HUES64 (cell line): ENCODE measurements at regions not wholly inside any gene's neighbourhood (a gene's known extent, or its start where the extent isn't known, plus 50 kb on each side); places are given as distances from the start of the nearest gene placed in this dataset.

ENCODE experiments used
- H3K27ac ChIP-seq: 2 replicates; pipeline ENCODE4 v1.7.0; 2013; ENCODE audit warnings: low read depth, low read length, inconsistent platforms
- H3K27me3 ChIP-seq: 2 replicates; pipeline ENCODE4 v1.6.1; 2013; ENCODE audit warnings: mild to moderate bottlenecking, low read length; ENCODE audit not compliant: insufficient read depth
- H3K36me3 ChIP-seq: 2 replicates; pipeline ENCODE4 v1.6.1; 2013; ENCODE audit warnings: mild to moderate bottlenecking, low read length; ENCODE audit not compliant: insufficient read depth
- H3K4me1 ChIP-seq: 2 replicates; pipeline ENCODE4 v1.6.1; 2013; ENCODE audit warnings: mild to moderate bottlenecking, low read length, moderate library complexity; ENCODE audit not compliant: insufficient read depth
- H3K4me3 ChIP-seq: 2 replicates; pipeline ENCODE4 v1.5.1; 2013; ENCODE audit warnings: mild to moderate bottlenecking, low read length, moderate library complexity
- H3K9ac ChIP-seq: 2 replicates; pipeline ENCODE4 v1.6.1; 2013; ENCODE audit warnings: mild to moderate bottlenecking, low read depth, low read length
- H3K9me3 ChIP-seq: 2 replicates; pipeline ENCODE4 v1.6.1; 2013; ENCODE audit warnings: low read depth, low read length; ENCODE audit not compliant: insufficient read depth
- WGBS: fragments of 150-250, 120-280 bp; methylation state at CpG from one replicate; pipeline ENCODE4 v1.1.7; 2013; ENCODE audit warnings: missing lambda C conversion rate; 5-methylcytosine and 5-hydroxymethylcytosine counted together

DNA sequence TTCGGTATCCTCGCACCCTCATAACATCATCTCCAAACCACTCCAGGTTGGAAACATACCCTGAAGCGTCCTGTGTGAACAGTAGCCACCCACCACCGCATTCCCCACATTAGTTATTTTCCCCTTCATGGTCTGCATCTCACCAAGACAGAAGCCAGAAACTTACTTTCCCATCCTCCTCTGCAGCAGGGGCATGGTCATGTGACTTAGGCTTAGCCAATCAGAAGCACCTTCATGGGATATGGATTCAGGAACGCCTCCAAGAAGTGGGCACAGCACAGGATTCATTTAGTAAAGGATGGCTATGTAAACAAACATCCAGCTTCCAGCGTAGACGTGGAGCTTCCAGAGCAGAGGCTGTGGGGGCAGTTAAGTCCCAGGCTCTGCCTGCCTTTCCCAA lies 130.3 kb downstream of the AXIN2 start:
- 91% methylated on average over 7 of the region's 7 CpGs for WGBS

DNA sequence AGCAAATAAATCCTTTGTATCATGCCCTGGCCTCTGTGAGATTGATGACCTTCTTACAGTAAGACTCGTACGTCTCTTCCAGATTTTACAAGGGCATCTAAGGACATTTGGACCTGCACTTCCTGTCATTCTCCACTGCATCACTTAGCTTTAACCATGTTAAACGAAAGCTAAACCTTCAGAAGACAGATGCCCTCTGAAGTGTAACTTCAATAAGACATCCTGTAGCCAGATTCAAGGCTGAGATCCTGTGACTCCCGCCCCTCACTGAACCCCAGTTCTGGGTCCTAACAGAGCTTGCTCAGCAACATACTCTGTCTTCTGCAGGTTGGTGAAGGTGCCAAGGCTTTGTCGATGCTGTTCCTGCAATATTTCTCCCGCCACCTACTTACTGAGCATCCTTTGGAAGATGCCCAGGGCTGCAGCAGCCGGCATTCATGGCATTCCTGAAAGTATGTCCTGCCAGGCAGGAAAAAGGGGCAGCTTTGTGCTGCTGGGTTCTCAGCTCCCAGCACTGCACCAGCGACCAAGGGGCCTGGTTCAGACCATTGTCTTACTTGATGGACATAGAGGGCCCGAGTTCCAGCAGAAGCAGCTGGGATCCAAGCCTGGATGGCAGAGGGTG lies 131.1 kb downstream of the AXIN2 start:
- no peaks in the 10 kb centered on the region for H3K27me3 ChIP-seq
- no peaks in the 10 kb centered on the region for H3K4me1 ChIP-seq
- 89% methylated on average over 9 of the region's 9 CpGs for WGBS
- no peak overlapping the region for H3K9ac ChIP-seq
- 0 out of 2 replicates have a peak, but pooled peaks cover 4% of the 10 kb centered on the region for H3K9me3 ChIP-seq
- H3K4me3 ChIP-seq: no peak overlapping the region
- no peak overlapping the region for H3K27ac ChIP-seq
- H3K36me3 ChIP-seq: no peaks in the 10 kb centered on the region

More for the DNA sequence above, 130.3 kb downstream of the AXIN2 start:
- Histone ChIP-seq H3K27ac (no peak overlapping the region), H3K27me3 (no peaks in the 10 kb centered on the region), H3K9ac (no peak overlapping the region), H3K9me3 (0 out of 2 replicates have a peak, but pooled peaks cover 4% of the 10 kb centered on the region), H3K4me1 (no peaks in the 10 kb centered on the region), H3K36me3 (no peaks in the 10 kb centered on the region), H3K4me3 (no peak overlapping the region)

DNA sequence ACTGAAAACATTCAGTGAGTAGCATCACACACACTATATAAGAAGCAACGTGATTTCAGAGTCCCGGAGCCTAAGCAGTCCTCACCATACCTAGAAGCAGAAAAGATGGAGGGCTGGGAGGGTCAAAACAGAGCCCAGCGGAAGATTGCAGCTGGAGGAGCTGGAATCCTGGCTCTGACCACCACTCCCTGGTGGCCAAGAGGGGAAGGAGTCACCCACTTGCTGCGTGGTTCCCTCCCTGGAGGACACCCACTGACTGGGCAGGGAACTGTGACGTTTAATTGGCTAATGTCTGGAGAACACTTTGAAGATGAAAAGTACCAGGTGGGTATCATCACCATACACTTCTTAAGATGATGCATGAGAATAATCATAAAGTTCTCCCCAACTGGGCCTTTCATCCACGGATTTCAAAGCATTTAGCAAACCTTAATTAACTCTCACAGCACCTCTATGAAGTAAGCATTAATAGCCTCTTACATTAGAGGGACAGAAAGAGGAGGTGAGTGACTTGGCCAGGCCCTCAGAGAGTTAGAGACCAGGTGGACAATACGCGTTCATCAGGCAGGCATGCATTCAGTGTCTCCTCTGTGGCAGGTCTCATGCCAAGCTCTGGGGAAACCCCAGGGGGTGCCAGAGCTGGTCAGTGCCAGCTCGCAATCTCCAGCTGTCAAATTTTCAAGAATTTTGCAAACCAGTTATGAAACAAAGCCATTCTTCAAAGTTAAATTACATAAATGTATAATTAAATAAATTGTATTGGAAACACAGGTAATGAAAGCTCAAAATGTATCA lies 137.9 kb downstream of the AXIN2 start:
- Histone ChIP-seq H3K4me1 (no peaks in the 10 kb centered on the region), H3K9ac (no peak overlapping the region), H3K36me3 (no peaks in the 10 kb centered on the region), H3K27me3 (no peaks in the 10 kb centered on the region), H3K9me3 (peaks cover 5% of the 10 kb centered on the region), H3K27ac (no peak overlapping the region), H3K4me3 (no peak overlapping the region)
- 80% methylated on average over 9 of the region's 9 CpGs for WGBS

DNA sequence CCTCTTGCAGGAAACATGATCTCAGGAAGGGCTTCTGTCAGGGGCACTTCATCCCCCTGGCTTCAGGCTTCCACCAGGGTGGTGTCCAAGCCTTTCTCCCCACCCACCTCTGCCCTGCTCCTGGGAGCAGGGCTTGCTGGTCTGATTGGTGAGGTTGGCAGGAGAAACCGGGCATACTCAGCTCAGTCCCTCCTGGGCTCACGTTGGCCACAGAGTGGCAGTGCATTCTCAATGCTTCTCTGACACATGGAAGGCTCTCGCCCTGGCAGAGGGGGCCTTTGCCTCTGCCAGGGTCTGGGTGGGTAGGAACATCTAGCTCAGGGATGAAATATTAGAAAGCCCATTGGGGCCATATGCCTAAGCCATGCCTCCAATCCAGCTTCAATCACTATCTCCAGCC lies 142.8 kb downstream of the AXIN2 start:
- H3K36me3 ChIP-seq: no peaks in the 10 kb centered on the region
- no peak overlapping the region for H3K4me3 ChIP-seq
- H3K27ac ChIP-seq: no peak overlapping the region
- H3K9ac ChIP-seq: no peak overlapping the region
- no peaks in the 10 kb centered on the region for H3K4me1 ChIP-seq
- WGBS: 77% methylated on average over 3 of the region's 3 CpGs
- no peaks in the 10 kb centered on the region for H3K27me3 ChIP-seq
- H3K9me3 ChIP-seq: peaks cover 5% of the 10 kb centered on the region

DNA sequence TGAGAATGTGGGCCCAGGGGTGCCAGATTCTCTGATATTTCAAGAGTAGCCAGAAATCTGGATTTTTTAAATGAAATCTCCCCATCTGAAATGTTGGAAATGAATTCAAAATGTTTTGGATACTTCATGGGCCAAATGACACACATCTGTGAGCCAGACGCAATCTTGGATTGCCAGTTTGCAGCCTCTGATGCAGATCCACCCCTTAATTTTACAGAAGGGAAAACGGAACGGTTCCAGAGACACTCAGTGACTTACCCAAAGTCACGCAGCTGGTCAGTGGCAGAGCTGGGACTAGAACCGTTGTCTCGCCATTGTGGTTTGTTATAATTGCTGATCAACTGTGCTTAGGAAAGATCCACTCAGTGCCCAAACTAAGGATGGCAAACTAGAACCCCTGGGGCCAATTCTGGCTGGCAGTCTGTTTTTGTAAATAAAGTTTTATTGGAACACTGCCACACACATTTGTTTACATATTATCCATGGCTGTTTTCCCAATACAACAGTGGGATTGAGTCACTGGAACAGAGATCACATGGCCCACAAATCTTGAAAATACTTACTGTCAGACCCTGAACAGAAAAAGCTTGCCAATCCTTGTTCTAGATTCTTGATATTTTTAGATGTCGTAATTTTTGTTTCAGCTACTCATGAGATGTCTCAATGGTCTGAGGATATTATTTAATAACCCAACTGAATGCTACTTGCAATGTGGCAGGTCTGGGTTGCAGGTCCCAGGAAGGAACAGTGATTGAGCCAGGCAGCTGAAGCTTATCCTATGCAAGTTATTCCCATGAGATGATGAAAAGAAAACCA lies 143.8 kb downstream of the AXIN2 start:
- Histone ChIP-seq H3K9me3 (peaks cover 5% of the 10 kb centered on the region), H3K36me3 (no peaks in the 10 kb centered on the region), H3K27me3 (no peaks in the 10 kb centered on the region), H3K9ac (no peak overlapping the region), H3K4me1 (no peaks in the 10 kb centered on the region), H3K27ac (no peak overlapping the region), H3K4me3 (no peak overlapping the region)
- WGBS: 96% methylated on average over 7 of the region's 7 CpGs

DNA sequence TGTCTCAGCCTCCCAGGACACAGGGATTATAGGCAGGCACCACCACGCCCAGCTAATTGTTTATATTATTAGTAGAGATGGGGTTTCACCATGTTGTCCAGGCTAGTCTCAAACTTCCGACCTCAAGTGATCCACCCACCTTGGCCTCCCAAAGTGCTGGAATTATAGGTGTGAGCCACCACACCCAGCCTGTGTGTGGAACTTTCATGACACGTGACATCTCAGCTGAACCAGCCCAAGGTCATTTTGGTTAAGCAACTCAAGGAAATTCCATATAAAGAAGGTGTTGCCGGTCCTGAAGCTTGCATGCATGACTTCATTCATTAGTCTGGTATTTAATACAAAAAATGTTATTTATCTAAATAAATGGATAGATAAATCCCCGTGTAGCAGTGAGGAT lies 145.5 kb downstream of the AXIN2 start:
- Histone ChIP-seq H3K27ac (no peak overlapping the region), H3K27me3 (no peaks in the 10 kb centered on the region), H3K4me1 (no peaks in the 10 kb centered on the region), H3K9me3 (peaks cover 4% of the 10 kb centered on the region; the same call in 1 of the 2 replicates), H3K4me3 (no peak overlapping the region), H3K9ac (no peak overlapping the region), H3K36me3 (no peaks in the 10 kb centered on the region)
- WGBS: 97% methylated on average over 5 of the region's 5 CpGs

DNA sequence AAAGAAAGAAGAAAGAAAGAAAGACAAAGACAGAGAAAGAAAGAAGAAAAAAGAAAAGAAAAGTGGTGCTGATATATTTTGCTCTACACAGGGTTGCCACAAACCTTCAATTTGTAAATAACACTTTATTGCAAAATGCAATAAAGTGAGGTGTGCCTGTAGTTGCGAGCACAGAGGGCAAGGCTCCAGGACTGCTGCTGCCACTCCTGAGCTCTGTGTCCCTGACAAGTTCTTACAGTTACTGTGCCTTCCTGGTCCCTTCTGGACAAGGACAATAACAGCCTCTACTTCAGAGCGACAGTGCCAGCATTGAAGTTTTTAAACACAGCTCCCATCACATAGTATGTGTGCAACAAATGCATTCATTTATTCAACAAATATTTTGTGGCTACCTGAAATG lies 148.1 kb downstream of the AXIN2 start:
- Histone ChIP-seq H3K9ac (no peak overlapping the region), H3K4me1 (no peaks in the 10 kb centered on the region), H3K27ac (no peak overlapping the region), H3K9me3 (0 out of 2 replicates have a peak, but pooled peaks cover 2% of the 10 kb centered on the region), H3K36me3 (no peaks in the 10 kb centered on the region), H3K27me3 (no peaks in the 10 kb centered on the region), H3K4me3 (no peak overlapping the region)
- WGBS: 94% methylated on average over 2 of the region's 2 CpGs

DNA sequence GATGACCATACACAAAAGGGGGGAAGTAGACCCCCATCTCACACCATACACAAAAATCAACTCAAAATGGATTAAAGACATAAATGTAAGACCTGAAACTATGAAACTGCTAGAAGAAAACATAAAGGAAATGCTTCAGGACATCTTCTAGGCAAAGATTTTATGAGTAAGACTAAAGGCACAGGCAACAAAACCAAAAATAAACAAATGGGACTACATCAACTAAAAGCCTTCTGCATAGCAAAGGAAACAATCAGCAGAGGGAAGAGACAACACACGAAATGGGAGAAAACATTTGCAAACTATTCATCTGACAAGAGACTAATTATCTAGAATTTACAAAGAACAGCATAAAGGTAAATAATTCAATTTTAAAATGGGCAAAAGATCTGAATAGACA lies 152.1 kb downstream of the AXIN2 start:
- Histone ChIP-seq H3K36me3 (no peaks in the 10 kb centered on the region), H3K4me1 (no peaks in the 10 kb centered on the region), H3K27me3 (no peaks in the 10 kb centered on the region), H3K9me3 (0 out of 2 replicates have a peak, but pooled peaks cover 2% of the 10 kb centered on the region), H3K4me3 (no peak overlapping the region), H3K9ac (no peak overlapping the region), H3K27ac (no peak overlapping the region)
- 25% methylated on average over 1 of the region's 1 CpG for WGBS

DNA sequence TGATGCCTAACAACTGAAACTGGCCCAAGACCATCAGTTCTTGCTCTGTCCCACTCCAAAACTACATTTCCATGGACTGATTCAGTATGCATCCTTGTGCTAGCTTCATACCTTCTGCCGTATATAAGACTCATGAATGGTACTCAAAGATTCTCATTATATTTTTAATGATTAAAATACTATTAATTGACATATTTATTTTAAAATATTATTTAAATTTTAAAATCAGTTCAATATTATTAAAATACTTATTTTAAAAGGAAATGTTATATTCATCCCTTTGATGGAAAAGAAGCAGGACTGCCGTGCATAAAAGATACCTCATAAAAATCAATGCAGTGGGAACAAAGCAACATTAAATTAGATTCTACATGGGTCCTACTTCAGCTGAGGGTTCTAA lies 153.4 kb downstream of the AXIN2 start:
- no peaks in the 10 kb centered on the region for H3K4me1 ChIP-seq
- 92% methylated on average over 2 of the region's 2 CpGs for whole genome bisulfite sequencing
- H3K36me3 ChIP-seq: no peaks in the 10 kb centered on the region
- no peak overlapping the region for H3K9ac ChIP-seq
- no peak overlapping the region for H3K4me3 ChIP-seq
- no peaks in the 10 kb centered on the region for H3K27me3 ChIP-seq
- H3K9me3 ChIP-seq: 0 out of 2 replicates have a peak, but pooled peaks cover 2% of the 10 kb centered on the region
- no peak overlapping the region for H3K27ac ChIP-seq

DNA sequence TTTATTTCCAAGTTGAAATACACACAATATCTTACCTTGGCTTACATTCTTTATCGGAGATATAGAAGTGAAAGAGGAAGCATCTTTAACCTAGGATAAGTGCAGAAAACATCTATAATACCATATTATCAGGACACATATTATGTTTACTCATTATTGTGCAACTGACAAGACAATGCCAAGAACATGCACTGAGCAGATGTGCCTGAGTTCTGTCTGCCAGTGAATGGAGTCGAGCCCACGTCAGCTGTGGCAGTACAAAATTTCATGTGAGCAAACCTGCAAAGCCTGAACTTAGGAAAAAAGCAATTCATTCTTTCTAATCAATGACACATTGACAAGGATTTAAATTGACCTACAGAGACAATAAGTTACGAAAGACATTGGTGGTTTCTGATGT lies 154.4 kb downstream of the AXIN2 start:
- 98% methylated on average over 4 of the region's 4 CpGs for WGBS
- Histone ChIP-seq H3K4me1 (no peaks in the 10 kb centered on the region), H3K27ac (no peak overlapping the region), H3K27me3 (no peaks in the 10 kb centered on the region), H3K9me3 (0 out of 2 replicates have a peak, but pooled peaks cover 2% of the 10 kb centered on the region), H3K36me3 (no peaks in the 10 kb centered on the region), H3K9ac (no peak overlapping the region), H3K4me3 (no peak overlapping the region)

DNA sequence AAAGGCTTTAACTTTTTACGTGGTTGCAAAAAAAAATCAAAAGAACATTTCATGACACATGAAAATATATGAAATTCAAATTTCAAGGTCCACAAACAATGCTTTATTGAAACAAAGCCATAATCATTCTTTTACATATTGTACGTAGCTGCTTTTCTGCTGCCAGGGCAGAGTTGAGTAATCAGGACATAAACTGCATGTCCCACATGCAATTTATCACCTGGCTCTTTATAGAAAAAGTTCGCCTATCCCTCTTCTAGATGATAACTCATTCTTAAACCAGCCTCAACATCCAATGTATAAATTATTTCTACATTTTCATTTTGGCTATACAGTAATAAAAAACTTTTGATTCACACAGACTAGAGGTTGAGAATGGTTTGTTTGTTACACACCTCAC lies 154.9 kb downstream of the AXIN2 start:
- Histone ChIP-seq H3K9ac (no peak overlapping the region), H3K36me3 (no peaks in the 10 kb centered on the region), H3K4me1 (no peaks in the 10 kb centered on the region), H3K27ac (no peak overlapping the region), H3K9me3 (0 out of 2 replicates have a peak, but pooled peaks cover 2% of the 10 kb centered on the region), H3K4me3 (no peak overlapping the region), H3K27me3 (no peaks in the 10 kb centered on the region)
- WGBS: 76% methylated on average over 3 of the region's 3 CpGs
